ENCODE measurements at regions not wholly inside any gene's neighbourhood (a gene's known extent, or its start where the extent isn't known, plus 50 kb on each side); places are given as distances from the start of the nearest gene placed in this dataset.

GRCh38 chr18:40470723-40471122, 1484.3 kb upstream of the PIK3C3 start:
- H3K9ac ChIP-seq (ENCODE audit: low read length) = no peak overlapping the region
- H3K27ac Mint-ChIP-seq (ENCODE audit: unreplicated experiment) = no peak overlapping the region
- H3K4me3 ChIP-seq (ENCODE audit: insufficient read depth, low read depth, low read length) = no peak overlapping the region
- no peak overlapping the region for H3K4me3 Mint-ChIP-seq (ENCODE audit: unreplicated experiment)
- peaks cover 3% of the 10 kb centered on the region for H3K4me1 Mint-ChIP-seq (ENCODE audit: low read depth, unreplicated experiment)
- no peak overlapping the region for H3K4me2 ChIP-seq (ENCODE audit: low read length)
- H3K27me3 Mint-ChIP-seq (ENCODE audit: low read depth, unreplicated experiment) = no peaks in the 10 kb centered on the region
- FAIRE-seq (no peak), DNase-seq (ENCODE audit: low read depth) (no peak)
- H3K27ac ChIP-seq (ENCODE audit: low read depth, low read length) = no peak overlapping the region
- H4K20me1 ChIP-seq (ENCODE audit: insufficient read depth, low read length) = no peaks in the 10 kb centered on the region
- H3K36me3 ChIP-seq (ENCODE audit: insufficient read depth, low read length) = no peaks in the 10 kb centered on the region
- H3K9me3 ChIP-seq (ENCODE audit: insufficient read depth, low read depth, low read length) = no peaks in the 10 kb centered on the region
- H3K4me1 ChIP-seq (ENCODE audit: insufficient read depth, low read length) = no peaks in the 10 kb centered on the region
- H3K36me3 Mint-ChIP-seq (ENCODE audit: low read depth, unreplicated experiment) = no peaks in the 10 kb centered on the region
- H3K79me2 ChIP-seq (ENCODE audit: insufficient read depth, low read length) = no peaks in the 10 kb centered on the region
- no peak for TF ChIP-seq EZH2 (IDR thresholded peaks at IDR 0.05; ENCODE audit: insufficient read depth, low read length)
- TF ChIP-seq CTCF (IDR thresholded peaks at IDR 0.05; ENCODE audit: insufficient read depth, low read depth, low read length) = no peak
- H2AFZ ChIP-seq (ENCODE audit: low read depth, low read length) = no peak overlapping the region
- no peaks in the 10 kb centered on the region for H3K27me3 ChIP-seq (ENCODE audit: insufficient read depth, low read length)
- H3K9me3 Mint-ChIP-seq (ENCODE audit: unreplicated experiment) = no peaks in the 10 kb centered on the region

- H3K79me2 ChIP-seq (ENCODE audit: insufficient read depth, low read length) = no peaks in the 10 kb centered on the region
- TF ChIP-seq CTCF (IDR thresholded peaks at IDR 0.05; ENCODE audit: insufficient read depth, low read depth, low read length) (no peak), EZH2 (IDR thresholded peaks at IDR 0.05; ENCODE audit: insufficient read depth, low read length) (no peak)
- Mint-ChIP-seq H3K4me3 (ENCODE audit: unreplicated experiment) (no peak overlapping the region), H3K4me1 (ENCODE audit: low read depth, unreplicated experiment) (peaks cover 3% of the 10 kb centered on the region), H3K27me3 (ENCODE audit: low read depth, unreplicated experiment) (no peaks in the 10 kb centered on the region), H3K27ac (ENCODE audit: unreplicated experiment) (no peak overlapping the region), H3K9me3 (ENCODE audit: unreplicated experiment) (no peaks in the 10 kb centered on the region), H3K36me3 (ENCODE audit: low read depth, unreplicated experiment) (no peaks in the 10 kb centered on the region)
- H3K9ac ChIP-seq (ENCODE audit: low read length) = no peak overlapping the region
- H3K27me3 ChIP-seq (ENCODE audit: insufficient read depth, low read length) = no peaks in the 10 kb centered on the region
- no peaks in the 10 kb centered on the region for H4K20me1 ChIP-seq (ENCODE audit: insufficient read depth, low read length)
- no peaks in the 10 kb centered on the region for H3K9me3 ChIP-seq (ENCODE audit: insufficient read depth, low read depth, low read length)
- no peak overlapping the region for H2AFZ ChIP-seq (ENCODE audit: low read depth, low read length)
- FAIRE-seq = no peak
- no peaks in the 10 kb centered on the region for H3K4me1 ChIP-seq (ENCODE audit: insufficient read depth, low read length)
- H3K36me3 ChIP-seq (ENCODE audit: insufficient read depth, low read length) = no peaks in the 10 kb centered on the region
- no peak overlapping the region for H3K27ac ChIP-seq (ENCODE audit: low read depth, low read length)
- H3K4me3 ChIP-seq (ENCODE audit: insufficient read depth, low read depth, low read length) = no peak overlapping the region
- no peak overlapping the region for H3K4me2 ChIP-seq (ENCODE audit: low read length)
- DNase-seq (ENCODE audit: low read depth) = no peak
Observed at GRCh38 chr18:40469851-40470250, 1485.2 kb upstream of the PIK3C3 start.

GRCh38 chr18:40469316-40469715, 1485.7 kb upstream of the PIK3C3 start:
- Histone ChIP-seq H2AFZ (ENCODE audit: low read depth, low read length) (no peak overlapping the region), H3K9me3 (ENCODE audit: insufficient read depth, low read depth, low read length) (no peaks in the 10 kb centered on the region), H3K9ac (ENCODE audit: low read length) (no peak overlapping the region), H3K27ac (ENCODE audit: low read depth, low read length) (no peak overlapping the region), H3K4me3 (ENCODE audit: insufficient read depth, low read depth, low read length) (no peak overlapping the region), H3K79me2 (ENCODE audit: insufficient read depth, low read length) (no peaks in the 10 kb centered on the region), H4K20me1 (ENCODE audit: insufficient read depth, low read length) (no peaks in the 10 kb centered on the region), H3K36me3 (ENCODE audit: insufficient read depth, low read length) (no peaks in the 10 kb centered on the region), H3K4me2 (ENCODE audit: low read length) (no peak overlapping the region), H3K4me1 (ENCODE audit: insufficient read depth, low read length) (no peaks in the 10 kb centered on the region), H3K27me3 (ENCODE audit: insufficient read depth, low read length) (no peaks in the 10 kb centered on the region)
- no peak for FAIRE-seq
- Mint-ChIP-seq H3K36me3 (ENCODE audit: low read depth, unreplicated experiment) (no peaks in the 10 kb centered on the region), H3K4me1 (ENCODE audit: low read depth, unreplicated experiment) (peaks cover 3% of the 10 kb centered on the region), H3K9me3 (ENCODE audit: unreplicated experiment) (no peaks in the 10 kb centered on the region), H3K27me3 (ENCODE audit: low read depth, unreplicated experiment) (no peaks in the 10 kb centered on the region), H3K27ac (ENCODE audit: unreplicated experiment) (no peak overlapping the region), H3K4me3 (ENCODE audit: unreplicated experiment) (no peak overlapping the region)
- DNase-seq (ENCODE audit: low read depth) = no peak
- TF ChIP-seq CTCF (IDR thresholded peaks at IDR 0.05; ENCODE audit: insufficient read depth, low read depth, low read length) (no peak), EZH2 (IDR thresholded peaks at IDR 0.05; ENCODE audit: insufficient read depth, low read length) (no peak)
